ENCODE measurements at regions not wholly inside any gene's neighbourhood (a gene's known extent, or its start where the extent isn't known, plus 50 kb on each side); places are given as distances from the start of the nearest gene placed in this dataset.
"Not testable (repeated sequence)": the region's sequence is repeated elsewhere in the genome, so short reads cannot be mapped to it uniquely, and the experiment has no call there.

DNA sequence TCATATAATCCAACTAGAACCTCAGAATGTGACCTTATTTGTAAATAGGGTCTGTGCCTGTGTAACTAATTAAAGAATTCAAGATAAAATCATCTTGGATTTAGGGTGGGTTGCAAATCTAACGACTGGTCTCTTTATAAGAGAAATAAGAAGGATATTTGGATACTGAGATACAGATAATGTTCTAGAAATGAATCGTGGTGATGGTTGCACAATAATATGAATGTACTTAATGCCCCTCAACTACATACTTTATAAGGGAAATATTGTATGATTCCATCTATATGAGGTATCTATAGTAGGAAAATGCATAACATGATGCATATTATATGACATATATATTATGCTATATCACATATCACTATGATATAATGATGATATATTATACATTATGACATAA, 265.7 kb downstream of the SEMA3D start:
- Mint-ChIP-seq H3K27me3 (ENCODE audit: low read depth, poor library complexity) (no peaks in the 10 kb centered on the region), H3K36me3 (ENCODE audit: low read depth) (no peaks in the 10 kb centered on the region), H3K4me1 (no peaks in the 10 kb centered on the region), H3K9me3 (no peaks in the 10 kb centered on the region), H3K4me3 (no peak overlapping the region), H3K27ac (no peak overlapping the region)
- TF ChIP-seq CTCF (IDR thresholded peaks at IDR 0.05) = no peak
- DNase-seq = no peak

- H3K9me3 Mint-ChIP-seq; H3K36me3 Mint-ChIP-seq (ENCODE audit: low read depth); H3K27ac Mint-ChIP-seq; DNase-seq; H3K4me3 Mint-ChIP-seq; H3K27me3 Mint-ChIP-seq (ENCODE audit: low read depth, poor library complexity); H3K4me1 Mint-ChIP-seq: not testable (repeated sequence)
Measured at GRCh38 chr7:84916973-84917372, 269.9 kb downstream of the SEMA3D start.

DNA sequence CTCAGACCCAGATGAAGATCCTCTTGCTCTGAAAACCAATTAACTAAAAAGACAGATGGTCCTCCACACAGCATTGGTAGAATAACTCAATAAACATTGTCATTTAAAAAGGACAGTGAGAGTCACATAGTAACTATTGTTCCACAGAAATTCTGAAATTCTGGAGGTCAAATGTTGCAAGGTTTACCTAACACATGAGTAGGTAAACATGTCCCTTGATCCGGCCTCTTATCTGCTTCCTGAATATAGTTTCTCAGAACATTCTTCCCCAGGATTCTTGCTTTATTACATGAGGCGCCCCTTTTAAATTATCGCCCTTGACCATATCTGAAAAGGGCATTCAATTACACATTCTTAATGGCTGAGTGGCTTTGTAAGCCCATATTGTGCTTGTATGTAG, 270.7 kb downstream of the SEMA3D start:
- Mint-ChIP-seq H3K4me3 (no peak overlapping the region), H3K27me3 (ENCODE audit: low read depth, poor library complexity) (no peaks in the 10 kb centered on the region), H3K27ac (no peak overlapping the region), H3K36me3 (ENCODE audit: low read depth) (no peaks in the 10 kb centered on the region), H3K4me1 (no peaks in the 10 kb centered on the region), H3K9me3 (no peaks in the 10 kb centered on the region)
- no peak for DNase-seq
- no peak for TF ChIP-seq CTCF (IDR thresholded peaks at IDR 0.05)

DNA sequence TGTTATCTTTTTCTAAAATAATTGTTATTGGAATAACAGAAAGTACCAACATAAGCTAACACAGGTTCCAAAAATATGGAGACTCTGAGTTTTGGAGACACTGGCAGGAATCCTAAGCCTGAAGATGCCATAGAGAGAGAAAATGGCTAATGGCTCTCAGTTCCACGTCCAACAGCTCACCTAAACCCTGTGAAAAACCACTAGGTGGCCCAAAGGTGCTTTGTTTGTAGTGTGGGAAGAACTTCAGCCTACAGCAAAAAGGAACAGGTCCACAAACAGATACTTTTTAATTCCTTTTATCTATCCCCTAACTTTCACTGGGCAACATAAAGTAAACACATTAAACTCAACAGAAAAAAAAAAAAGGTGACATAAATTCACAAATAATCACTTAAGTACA, 272.3 kb downstream of the SEMA3D start:
- DNase-seq = no peak
- Mint-ChIP-seq H3K4me1 (no peaks in the 10 kb centered on the region), H3K27ac (no peak overlapping the region), H3K4me3 (no peak overlapping the region), H3K9me3 (no peaks in the 10 kb centered on the region), H3K36me3 (ENCODE audit: low read depth) (no peaks in the 10 kb centered on the region), H3K27me3 (ENCODE audit: low read depth, poor library complexity) (peaks cover 3% of the 10 kb centered on the region)
- TF ChIP-seq CTCF (IDR thresholded peaks at IDR 0.05) = no peak

DNA sequence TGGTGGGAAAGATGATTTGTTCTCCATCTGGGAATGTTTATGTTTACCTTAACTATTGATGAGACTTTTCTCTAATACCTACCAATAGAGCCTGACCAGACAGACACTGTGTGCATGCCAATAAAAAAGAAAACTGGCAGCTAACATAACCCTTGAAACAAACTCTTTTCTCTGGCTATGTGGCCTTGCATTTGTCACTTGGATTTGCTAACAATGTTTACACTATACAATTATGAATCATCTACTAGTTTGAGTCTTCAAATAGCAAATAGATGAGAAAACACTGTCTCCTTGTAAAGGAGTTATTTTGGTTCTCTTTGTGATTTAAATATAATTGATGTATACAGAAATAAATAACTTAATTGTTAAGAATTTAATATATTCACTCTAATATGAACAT, 273.1 kb downstream of the SEMA3D start:
- no peak for DNase-seq
- Mint-ChIP-seq H3K27ac (no peak overlapping the region), H3K4me1 (no peaks in the 10 kb centered on the region), H3K36me3 (ENCODE audit: low read depth) (no peaks in the 10 kb centered on the region), H3K27me3 (ENCODE audit: low read depth, poor library complexity) (peaks cover 3% of the 10 kb centered on the region), H3K4me3 (no peak overlapping the region), H3K9me3 (no peaks in the 10 kb centered on the region)
- no peak for TF ChIP-seq CTCF (IDR thresholded peaks at IDR 0.05)

DNA sequence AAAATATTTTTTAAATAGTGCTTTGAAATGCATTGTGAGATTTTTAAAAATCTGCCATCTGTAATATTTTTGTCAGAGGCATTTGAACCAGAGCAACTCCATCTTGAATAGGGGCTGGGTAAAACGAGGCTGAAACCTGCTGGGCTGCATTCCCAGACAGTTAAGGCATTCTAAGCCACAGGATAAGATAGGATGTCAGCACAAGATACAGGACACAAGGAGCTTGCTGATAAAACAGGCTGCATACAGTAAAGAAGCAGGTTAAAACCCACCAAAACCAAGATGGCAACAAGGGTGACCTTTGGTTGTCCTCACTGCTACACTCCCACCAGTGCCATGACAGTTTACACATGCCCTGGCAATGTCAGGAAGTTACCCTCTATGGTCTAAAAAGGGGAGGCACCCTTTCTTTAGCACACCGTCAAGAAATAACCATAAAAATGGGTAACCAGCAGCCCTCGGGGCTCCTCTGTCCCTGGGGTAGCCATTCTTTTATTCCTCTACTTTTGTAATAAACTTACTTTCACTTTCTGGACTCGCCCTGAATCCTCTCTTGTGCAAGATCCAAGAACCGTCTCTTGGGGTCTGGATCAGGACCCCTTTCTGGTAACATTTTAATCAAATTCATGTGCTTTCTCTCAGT, 273.7 kb downstream of the SEMA3D start:
- H3K9me3 Mint-ChIP-seq = no peaks in the 10 kb centered on the region
- no peak overlapping the region for H3K27ac Mint-ChIP-seq
- H3K4me1 Mint-ChIP-seq = no peaks in the 10 kb centered on the region
- H3K36me3 Mint-ChIP-seq (ENCODE audit: low read depth) = no peaks in the 10 kb centered on the region
- no peak for DNase-seq
- no peak for TF ChIP-seq CTCF (IDR thresholded peaks at IDR 0.05)
- no peak overlapping the region for H3K4me3 Mint-ChIP-seq
- peaks cover 3% of the 10 kb centered on the region for H3K27me3 Mint-ChIP-seq (ENCODE audit: low read depth, poor library complexity)

Measured in nephron progenitor cell (in vitro differentiated cells).